ENCODE measurements at regions not wholly inside any gene's neighbourhood (a gene's known extent, or its start where the extent isn't known, plus 50 kb on each side); places are given as distances from the start of the nearest gene placed in this dataset.

DNA sequence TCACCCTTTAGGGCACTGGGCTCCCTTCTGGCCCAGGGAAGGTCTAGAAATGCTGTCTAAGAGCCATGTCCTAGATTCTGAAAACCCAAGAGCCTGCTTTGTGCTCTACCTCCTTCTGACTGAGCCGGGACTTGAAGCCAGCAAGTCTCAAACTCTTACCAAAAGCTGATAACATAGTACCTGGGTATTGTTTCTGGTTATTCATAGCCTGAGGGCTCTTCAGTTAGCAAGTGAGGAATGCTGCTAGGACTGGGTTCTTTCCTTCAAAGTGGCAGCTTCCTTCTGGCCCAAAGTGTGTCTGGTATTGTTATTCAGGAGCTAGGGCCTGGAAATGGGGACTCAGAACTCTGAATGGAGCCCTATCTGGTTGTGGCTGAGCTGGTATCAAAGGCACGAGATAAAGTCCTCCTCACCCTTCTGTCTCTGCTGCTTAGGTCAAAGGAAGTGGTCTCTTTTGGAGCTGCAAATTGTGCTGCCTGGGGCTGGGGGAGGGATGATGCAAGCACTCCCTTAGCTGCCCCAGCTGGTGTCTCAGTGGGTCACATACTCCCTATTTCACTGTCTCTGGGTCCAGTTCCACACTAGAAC lies 696.0 kb upstream of the CCDC179 start:
- no peaks in the 10 kb centered on the region for H3K4me1 ChIP-seq (ENCODE audit: low read depth)
- H3K9me3 ChIP-seq (ENCODE audit: low read depth), result no peaks in the 10 kb centered on the region
- H3K4me3 ChIP-seq, result no peak overlapping the region
- no peaks in the 10 kb centered on the region for H3K27me3 ChIP-seq
- TF ChIP-seq, protein P1, sequence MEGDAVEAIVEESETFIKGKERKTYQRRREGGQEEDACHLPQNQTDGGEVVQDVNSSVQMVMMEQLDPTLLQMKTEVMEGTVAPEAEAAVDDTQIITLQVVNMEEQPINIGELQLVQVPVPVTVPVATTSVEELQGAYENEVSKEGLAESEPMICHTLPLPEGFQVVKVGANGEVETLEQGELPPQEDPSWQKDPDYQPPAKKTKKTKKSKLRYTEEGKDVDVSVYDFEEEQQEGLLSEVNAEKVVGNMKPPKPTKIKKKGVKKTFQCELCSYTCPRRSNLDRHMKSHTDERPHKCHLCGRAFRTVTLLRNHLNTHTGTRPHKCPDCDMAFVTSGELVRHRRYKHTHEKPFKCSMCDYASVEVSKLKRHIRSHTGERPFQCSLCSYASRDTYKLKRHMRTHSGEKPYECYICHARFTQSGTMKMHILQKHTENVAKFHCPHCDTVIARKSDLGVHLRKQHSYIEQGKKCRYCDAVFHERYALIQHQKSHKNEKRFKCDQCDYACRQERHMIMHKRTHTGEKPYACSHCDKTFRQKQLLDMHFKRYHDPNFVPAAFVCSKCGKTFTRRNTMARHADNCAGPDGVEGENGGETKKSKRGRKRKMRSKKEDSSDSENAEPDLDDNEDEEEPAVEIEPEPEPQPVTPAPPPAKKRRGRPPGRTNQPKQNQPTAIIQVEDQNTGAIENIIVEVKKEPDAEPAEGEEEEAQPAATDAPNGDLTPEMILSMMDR (IDR thresholded peaks at IDR 0.05; ENCODE audit: low read depth, low read length), result no peak
- H3K36me3 ChIP-seq, result no peaks in the 10 kb centered on the region
- no peak overlapping the region for H3K27ac ChIP-seq
- DNase-seq (ENCODE audit: low read depth in 1 of 2, low spot score in 1 of 2), result no peak

DNA sequence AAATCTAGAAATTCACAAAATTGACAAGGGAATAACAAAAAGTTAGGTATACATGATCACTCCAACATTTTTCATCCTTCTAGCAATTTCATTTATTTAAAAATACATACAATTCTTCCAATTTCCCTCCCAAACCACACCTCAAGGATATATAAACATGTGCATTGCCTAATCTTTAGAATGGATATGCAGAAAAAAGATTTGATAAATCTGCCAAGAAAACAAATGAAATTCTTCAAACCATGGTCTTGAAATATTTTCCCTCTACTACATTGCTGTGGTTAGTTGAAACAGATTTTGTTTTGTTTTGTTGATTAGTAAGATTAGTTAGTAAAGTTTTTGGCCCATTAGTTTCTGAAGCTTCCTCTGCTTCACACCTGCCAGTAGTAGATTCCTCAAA lies 703.3 kb upstream of the CCDC179 start:
- no peak for DNase-seq (ENCODE audit: low read depth in 1 of 2, low spot score in 1 of 2)
- H3K27ac ChIP-seq, result no peak overlapping the region
- TF ChIP-seq, protein P1 (IDR thresholded peaks at IDR 0.05; ENCODE audit: low read depth, low read length), result no peak

DNA sequence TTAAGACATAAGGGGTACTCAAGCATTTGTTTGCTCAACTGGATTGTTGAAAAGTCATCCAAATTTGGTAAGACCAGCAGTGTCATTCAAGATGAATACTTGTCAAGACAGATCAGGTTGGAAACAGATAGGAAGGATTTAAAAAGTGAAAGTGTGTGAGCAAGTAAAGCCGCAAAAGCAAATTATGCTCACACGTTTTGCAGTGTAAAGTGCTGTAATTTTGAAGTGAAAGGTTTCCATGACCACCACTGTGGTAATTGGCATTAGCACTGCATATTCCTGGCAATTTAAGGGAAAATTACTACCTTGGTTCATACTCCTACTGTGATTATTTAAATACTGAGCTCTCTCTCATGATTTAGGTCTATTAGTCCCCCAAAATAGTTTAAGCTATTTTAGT lies 704.1 kb upstream of the CCDC179 start:
- H3K9me3 ChIP-seq (ENCODE audit: low read depth), result no peaks in the 10 kb centered on the region
- H3K27me3 ChIP-seq, result no peaks in the 10 kb centered on the region
- no peaks in the 10 kb centered on the region for H3K4me1 ChIP-seq (ENCODE audit: low read depth)

More for the DNA sequence above, 703.3 kb upstream of the CCDC179 start:
- Histone ChIP-seq H3K36me3 (no peaks in the 10 kb centered on the region), H3K9me3 (ENCODE audit: low read depth) (no peaks in the 10 kb centered on the region), H3K4me1 (ENCODE audit: low read depth) (no peaks in the 10 kb centered on the region), H3K27me3 (no peaks in the 10 kb centered on the region), H3K4me3 (no peak overlapping the region)

DNA sequence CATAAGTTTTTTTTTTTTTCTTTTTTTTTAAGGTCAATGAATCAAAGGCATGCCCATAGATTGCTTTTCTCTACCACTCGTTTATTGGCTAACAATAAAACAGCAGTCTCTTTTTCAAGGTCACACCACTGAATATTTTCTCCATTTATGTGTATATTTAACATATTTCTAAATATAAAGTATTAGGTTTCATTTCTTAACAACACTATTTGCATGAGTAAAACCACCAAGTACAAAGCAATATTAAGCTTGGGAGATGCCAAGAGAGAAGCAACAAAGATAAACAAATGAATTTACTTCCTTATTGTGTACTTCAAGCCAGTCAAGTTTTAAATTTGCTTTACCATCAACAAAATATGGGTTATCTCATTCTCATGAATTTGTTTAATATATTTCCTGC lies 708.9 kb upstream of the CCDC179 start:
- no peaks in the 10 kb centered on the region for H3K36me3 ChIP-seq
- no peak overlapping the region for H3K27ac ChIP-seq
- H3K27me3 ChIP-seq, result no peaks in the 10 kb centered on the region

More for the DNA sequence above, 704.1 kb upstream of the CCDC179 start:
- H3K36me3 ChIP-seq, result no peaks in the 10 kb centered on the region
- TF ChIP-seq, protein P1 (IDR thresholded peaks at IDR 0.05; ENCODE audit: low read depth, low read length), result no peak
- DNase-seq (ENCODE audit: low read depth in 1 of 2, low spot score in 1 of 2), result no peak
- no peak overlapping the region for H3K27ac ChIP-seq
- no peak overlapping the region for H3K4me3 ChIP-seq

DNA sequence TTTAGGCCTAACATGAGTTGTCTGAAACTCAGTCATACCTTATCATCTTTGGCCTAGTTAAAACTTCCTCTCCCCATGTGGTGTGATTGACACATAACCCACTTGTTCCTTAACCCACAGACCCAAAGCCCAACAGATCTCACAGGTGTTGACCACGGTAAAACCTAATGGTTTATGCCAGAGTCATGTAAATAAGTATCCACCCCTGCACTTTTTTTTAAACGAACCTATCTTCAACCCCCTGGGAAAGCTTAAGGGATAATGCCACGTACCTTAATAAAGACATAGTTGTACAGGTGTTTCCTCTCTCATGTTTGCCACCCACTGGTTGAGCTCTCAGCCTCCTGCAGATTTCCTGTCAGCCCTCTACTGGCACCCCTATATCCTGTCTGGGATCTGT lies 709.3 kb upstream of the CCDC179 start:
- Histone ChIP-seq H3K27me3 (no peaks in the 10 kb centered on the region), H3K27ac (no peak overlapping the region), H3K4me1 (ENCODE audit: low read depth) (no peaks in the 10 kb centered on the region), H3K36me3 (no peaks in the 10 kb centered on the region), H3K4me3 (no peak overlapping the region), H3K9me3 (ENCODE audit: low read depth) (no peaks in the 10 kb centered on the region)
- TF ChIP-seq, protein P1 (IDR thresholded peaks at IDR 0.05; ENCODE audit: low read depth, low read length), result no peak
- DNase-seq (ENCODE audit: low read depth in 1 of 2, low spot score in 1 of 2), result no peak

More for the DNA sequence above, 708.9 kb upstream of the CCDC179 start:
- no peaks in the 10 kb centered on the region for H3K4me1 ChIP-seq (ENCODE audit: low read depth)
- H3K4me3 ChIP-seq, result no peak overlapping the region
- no peaks in the 10 kb centered on the region for H3K9me3 ChIP-seq (ENCODE audit: low read depth)
- no peak for DNase-seq (ENCODE audit: low read depth in 1 of 2, low spot score in 1 of 2)
- TF ChIP-seq, protein P1 (IDR thresholded peaks at IDR 0.05; ENCODE audit: low read depth, low read length), result no peak

All from cardiac muscle cell (in vitro differentiated cells and primary cell).